HEK293T (cell line): ENCODE measurements at regions not wholly inside any gene's neighbourhood (a gene's known extent, or its start where the extent isn't known, plus 50 kb on each side); places are given as distances from the start of the nearest gene placed in this dataset.

ENCODE experiments used
- ARNT ChIP-seq: fragments of 450-650 bp; IDR thresholded peaks from 2 replicates; pipeline ENCODE4 v1.6.1; 2017; ENCODE audit warnings: mild to moderate bottlenecking
- BHLHE40 ChIP-seq: fragments of 450-650 bp; IDR thresholded peaks from 2 replicates; pipeline ENCODE4 v1.6.1; 2016; ENCODE audit warnings: mild to moderate bottlenecking, moderate library complexity, borderline replicate concordance
- CTBP1 ChIP-seq: fragments of 450-650 bp; IDR thresholded peaks from 2 replicates; pipeline ENCODE4 v1.6.1; 2016; ENCODE audit warnings: borderline replicate concordance
- ELF4 ChIP-seq: fragments of 450-650 bp; IDR thresholded peaks from 2 replicates; pipeline ENCODE4 v1.6.1; 2017; ENCODE audit warnings: antibody characterized with exemption
- FOXA1 ChIP-seq: fragments of 450-650 bp; IDR thresholded peaks from 2 replicates; pipeline ENCODE4 v1.6.1; 2016; ENCODE audit warnings: mild to moderate bottlenecking
- FOXK2 ChIP-seq: fragments of 450-650 bp; IDR thresholded peaks from 2 replicates; pipeline ENCODE4 v1.6.1; 2016; ENCODE audit warnings: mild to moderate bottlenecking
- FOXM1 ChIP-seq: fragments of 450-650 bp; IDR thresholded peaks from 2 replicates; pipeline ENCODE4 v1.6.1; 2017; ENCODE audit warnings: mild to moderate bottlenecking, borderline replicate concordance
- HDGF ChIP-seq: fragments of 450-650 bp; IDR thresholded peaks from 2 replicates; pipeline ENCODE4 v1.6.1; 2017; ENCODE audit warnings: antibody characterized with exemption, borderline replicate concordance
- L3MBTL2 ChIP-seq: fragments of 450-650 bp; conservative IDR thresholded peaks from 2 replicates; pipeline ENCODE4 v1.6.1; 2016; ENCODE audit warnings: mild to moderate bottlenecking
- NFRKB ChIP-seq: fragments of 450-650 bp; IDR thresholded peaks from 2 replicates; pipeline ENCODE4 v1.6.1; 2016; ENCODE audit warnings: mild to moderate bottlenecking, moderate library complexity
- SP1 ChIP-seq: fragments of 450-650 bp; IDR thresholded peaks from 2 replicates; pipeline ENCODE4 v1.6.1; 2017
- SUZ12 ChIP-seq: fragments of 450-650 bp; IDR thresholded peaks from 2 replicates; pipeline ENCODE4 v1.6.1; 2016; ENCODE audit warnings: mild to moderate bottlenecking
- TF ChIP-seq, protein P1 (sequence below): fragments of 450-650 bp; IDR thresholded peaks from 2 replicates; pipeline ENCODE4 v1.6.1; 2016

DNA sequence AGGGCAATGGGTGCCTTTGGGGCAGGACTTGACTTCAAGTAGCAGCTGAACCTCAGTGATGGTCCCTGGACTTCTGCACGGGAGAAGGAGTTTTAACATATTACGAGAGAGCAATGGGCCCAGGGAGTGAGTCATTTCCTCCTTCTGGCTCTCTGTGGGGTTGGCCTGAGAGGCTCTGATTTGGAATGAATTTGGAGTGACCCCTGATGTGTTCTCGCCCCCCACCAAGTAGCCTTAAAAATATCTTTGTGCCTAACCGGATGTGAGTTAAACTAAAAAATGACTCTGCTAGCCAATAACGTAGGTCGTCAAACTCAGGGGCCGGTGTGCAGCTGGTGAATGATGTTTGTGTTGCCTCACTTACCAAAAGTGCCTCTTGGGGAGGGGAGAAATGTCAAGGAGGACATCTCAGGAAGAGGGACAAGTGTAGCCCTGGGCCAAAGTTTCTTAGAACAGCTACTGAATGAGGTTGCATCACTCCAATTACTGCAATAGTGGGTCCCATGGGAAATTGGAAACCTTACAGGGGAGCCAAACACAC is 656.6 kb downstream of the INHBA start:
- TF ChIP-seq, protein P1, sequence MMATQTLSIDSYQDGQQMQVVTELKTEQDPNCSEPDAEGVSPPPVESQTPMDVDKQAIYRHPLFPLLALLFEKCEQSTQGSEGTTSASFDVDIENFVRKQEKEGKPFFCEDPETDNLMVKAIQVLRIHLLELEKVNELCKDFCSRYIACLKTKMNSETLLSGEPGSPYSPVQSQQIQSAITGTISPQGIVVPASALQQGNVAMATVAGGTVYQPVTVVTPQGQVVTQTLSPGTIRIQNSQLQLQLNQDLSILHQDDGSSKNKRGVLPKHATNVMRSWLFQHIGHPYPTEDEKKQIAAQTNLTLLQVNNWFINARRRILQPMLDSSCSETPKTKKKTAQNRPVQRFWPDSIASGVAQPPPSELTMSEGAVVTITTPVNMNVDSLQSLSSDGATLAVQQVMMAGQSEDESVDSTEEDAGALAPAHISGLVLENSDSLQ: no peak
- TF ChIP-seq BHLHE40 (no peak), ELF4 (no peak), SP1 (no peak), FOXK2 (no peak), FOXA1 (no peak), HDGF (no peak), L3MBTL2 (no peak), NFRKB (no peak), ARNT (no peak), SUZ12 (no peak), CTBP1 (no peak), FOXM1 (no peak)
